Posterior vena cava (tissue), 2 donors: ENCODE measurements at regions not wholly inside any gene's neighbourhood (a gene's known extent, or its start where the extent isn't known, plus 50 kb on each side); places are given as distances from the start of the nearest gene placed in this dataset.

Experiments
- DNase-seq: peaks from one replicate; pipeline ENCODE4 v3.0.0-alpha.2; 2020; ENCODE audit warnings: low spot score
- intact Hi-C, 2 donors: fragments of 100-400 bp; cut with DNase I; formaldehyde crosslinking; loops; one replicate each; pipeline versions ENCODE4 v1.14.1 to v1.14.2; 2022 to 2023
- donor health status: DM: yes; HTN: yes; CAD: no.
- donor health status: DM: yes; HTN: yes; CAD: no.

DNA sequence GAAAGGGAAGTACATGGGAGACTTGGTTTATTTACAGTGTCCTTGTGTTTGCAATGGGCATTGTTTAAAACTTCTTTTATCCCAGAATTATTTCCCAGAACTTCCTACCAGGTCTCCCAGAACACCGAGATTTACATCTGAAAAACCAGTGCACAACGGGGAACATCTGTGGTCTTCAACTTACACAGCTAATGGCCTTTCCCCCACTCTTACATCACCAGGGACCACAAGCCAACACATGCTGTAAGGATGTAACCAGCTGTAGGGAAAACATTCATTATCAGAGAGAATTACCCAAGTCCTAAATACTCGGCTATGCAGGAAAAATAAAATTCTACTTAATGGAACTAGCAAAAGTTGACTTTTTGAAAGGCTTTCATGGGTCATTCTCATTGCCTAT is 267.6 kb downstream of the DUSP6 start:
- DNase-seq, result no peak
- intact Hi-C loops, result no loop called here

DNA sequence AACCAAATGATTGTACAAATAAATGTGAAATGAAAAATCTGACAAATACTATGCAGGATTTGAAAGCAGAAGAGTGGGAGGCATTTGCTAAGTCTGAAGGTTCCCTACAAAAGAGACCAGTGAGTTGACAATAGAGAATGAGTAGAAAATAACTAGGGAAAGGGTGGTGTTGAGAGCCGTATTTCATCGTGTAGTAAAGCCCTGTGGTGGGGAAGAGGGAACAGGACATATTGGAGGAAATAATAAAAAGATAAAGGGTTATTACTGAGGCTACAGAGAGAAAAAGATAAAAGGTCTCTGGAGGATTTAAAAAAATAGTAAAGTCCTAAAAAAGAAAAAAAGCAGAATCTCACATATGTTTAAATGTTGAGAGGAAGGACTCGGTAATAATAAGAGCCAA is 268.8 kb downstream of the DUSP6 start:
- no peak for DNase-seq
- intact Hi-C loops, result no loop called here

DNA sequence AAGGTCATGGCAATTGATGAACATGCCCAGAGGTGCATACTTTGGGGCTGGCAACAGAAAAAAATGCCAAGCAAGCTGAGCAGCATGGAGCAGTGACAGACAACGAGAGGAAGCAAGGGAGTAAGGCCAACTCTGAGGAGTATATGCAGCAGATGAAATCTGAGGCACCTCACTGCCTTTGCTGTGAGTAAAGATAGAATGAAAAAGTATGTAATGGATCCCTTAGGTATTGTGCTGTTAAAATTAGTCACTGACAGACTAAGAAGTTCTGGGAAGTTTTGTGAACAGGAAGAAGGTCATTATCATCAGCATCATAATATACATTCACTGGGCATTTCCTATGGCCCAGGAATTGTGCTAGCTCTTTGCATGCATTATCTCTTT is 269.9 kb downstream of the DUSP6 start:
- intact Hi-C loops, result no loop called here
- no peak for DNase-seq

DNA sequence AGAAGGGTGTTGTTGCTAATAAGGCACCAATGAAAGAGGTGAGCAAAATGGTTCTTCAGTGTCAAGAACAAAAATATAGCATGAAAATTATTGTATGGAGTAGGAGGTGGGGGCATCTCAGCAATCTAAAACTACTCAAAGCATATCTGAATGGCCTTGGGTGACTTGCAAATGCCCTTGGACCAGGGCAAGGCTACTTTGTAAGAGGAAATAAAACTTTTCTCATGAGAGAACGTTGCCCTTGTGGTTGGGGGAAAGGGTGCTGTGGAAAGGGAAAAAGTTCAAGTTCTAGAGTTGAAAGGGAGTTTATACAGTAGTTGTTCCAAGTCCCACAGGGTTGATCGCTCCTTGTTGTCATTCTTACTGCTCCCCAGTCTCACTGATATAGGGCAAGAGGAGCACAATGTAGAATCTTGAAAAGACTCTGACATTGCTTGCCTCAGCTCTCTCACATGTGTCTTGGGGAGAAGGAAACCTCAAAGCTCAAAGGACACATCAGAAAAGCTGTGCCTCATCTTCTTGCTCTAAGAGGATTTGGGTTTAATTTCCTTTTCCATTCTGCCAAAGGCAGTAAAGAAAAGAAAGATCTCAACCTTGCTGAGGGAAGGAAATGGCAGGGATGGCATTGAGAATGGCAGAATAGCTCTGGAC is 270.5 kb downstream of the DUSP6 start:
- intact Hi-C loops, result no loop called here
- no peak for DNase-seq

DNA sequence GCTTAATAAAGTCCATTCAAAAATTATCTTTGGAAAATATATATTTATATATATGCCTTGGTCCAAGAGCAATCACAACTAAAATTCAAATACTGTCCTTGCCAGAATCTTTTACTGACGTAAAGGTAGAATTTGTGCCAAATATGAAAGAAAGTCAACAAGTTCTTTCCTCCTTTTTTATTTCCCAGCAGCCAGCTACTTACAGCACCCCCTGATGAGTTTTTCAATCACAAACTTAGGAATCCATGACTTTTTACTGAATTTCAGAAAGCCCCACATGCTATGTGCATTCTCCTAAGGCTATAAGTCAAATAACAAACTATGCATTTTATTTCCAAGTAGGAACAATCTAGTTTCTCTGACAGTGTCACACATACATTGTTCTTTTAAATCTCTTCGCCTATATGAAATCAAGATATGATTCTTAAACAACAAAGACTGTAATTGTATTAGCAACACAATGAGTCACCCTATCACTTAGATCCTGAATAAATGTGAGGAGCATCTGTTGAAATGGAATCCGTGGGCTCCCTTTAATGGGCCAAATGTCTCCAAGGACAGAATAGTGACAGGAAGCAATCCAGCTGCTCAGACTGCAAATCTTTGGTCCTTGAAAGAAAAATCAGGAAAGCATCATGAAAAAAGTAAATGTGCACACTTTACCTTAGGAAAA is 271.4 kb downstream of the DUSP6 start:
- no peak for DNase-seq
- intact Hi-C loops, result no loop called here

DNA sequence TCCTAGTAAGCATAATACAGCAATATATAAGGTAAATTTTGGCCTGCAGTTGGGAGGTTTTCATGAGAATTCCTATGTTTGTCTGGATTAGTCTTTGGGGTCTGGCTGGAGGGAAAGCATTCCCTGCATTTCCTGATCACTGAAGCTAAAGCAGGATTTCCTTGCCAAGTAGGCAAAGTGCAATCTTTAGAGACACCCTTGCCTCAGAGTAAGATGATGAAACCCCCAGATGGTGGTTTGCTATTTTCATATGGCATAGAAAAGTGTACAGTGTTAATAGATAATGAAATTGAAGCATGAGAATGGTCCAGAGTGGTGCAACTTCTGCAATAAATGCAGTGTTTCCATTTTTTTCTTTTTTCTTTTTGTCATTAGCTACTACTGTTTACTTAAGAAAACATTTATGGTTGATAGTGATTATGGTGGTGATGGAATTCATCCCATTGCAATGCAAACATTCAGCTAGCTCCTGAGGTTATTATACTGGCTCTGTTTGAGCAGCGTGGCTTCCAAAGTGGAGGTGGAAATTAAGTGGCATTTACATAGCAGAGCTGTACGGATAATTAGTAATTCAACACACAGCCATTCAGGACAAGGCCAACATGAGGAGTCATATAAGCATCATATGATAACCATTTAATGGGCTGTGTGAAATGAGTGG is 276.3 kb downstream of the DUSP6 start:
- intact Hi-C loops, result no loop called here
- no peak for DNase-seq

DNA sequence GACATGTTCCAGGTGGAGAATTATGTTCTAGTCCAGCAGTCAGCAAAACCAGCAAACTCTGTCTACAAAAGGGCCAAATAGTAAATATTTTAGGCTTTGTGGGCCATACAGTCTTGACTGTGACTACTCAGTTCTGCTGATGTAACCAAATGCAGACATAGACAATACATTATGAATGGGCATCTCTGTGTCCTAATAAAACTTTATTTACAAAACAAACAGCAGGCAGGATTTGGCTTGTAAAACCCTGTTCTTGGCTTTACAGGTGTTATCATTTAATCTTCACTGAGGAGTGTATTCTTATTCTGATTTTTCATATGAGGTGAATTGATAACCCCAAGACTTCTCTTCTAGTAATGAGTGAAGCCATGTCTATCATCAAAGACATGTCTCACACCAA is 278.6 kb downstream of the DUSP6 start:
- intact Hi-C loops, result no loop called here
- no peak for DNase-seq

DNA sequence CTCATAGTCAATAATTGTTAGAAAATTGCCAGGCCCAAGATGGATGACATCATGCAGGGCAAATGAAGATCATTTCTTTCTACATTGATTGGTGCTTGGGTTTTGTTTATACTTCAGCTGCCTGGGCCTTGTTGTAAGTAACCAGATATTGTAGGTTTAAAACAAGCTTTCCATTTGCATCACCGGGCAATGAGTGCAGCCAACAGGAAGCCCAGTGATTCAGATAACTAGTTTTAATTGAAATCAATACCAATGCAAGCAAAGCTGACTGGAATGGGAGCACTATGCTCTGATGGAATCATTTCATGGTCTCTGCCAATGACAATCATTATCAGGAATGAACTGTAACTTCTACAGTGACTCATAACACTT is 279.3 kb downstream of the DUSP6 start:
- DNase-seq, result no peak

DNA sequence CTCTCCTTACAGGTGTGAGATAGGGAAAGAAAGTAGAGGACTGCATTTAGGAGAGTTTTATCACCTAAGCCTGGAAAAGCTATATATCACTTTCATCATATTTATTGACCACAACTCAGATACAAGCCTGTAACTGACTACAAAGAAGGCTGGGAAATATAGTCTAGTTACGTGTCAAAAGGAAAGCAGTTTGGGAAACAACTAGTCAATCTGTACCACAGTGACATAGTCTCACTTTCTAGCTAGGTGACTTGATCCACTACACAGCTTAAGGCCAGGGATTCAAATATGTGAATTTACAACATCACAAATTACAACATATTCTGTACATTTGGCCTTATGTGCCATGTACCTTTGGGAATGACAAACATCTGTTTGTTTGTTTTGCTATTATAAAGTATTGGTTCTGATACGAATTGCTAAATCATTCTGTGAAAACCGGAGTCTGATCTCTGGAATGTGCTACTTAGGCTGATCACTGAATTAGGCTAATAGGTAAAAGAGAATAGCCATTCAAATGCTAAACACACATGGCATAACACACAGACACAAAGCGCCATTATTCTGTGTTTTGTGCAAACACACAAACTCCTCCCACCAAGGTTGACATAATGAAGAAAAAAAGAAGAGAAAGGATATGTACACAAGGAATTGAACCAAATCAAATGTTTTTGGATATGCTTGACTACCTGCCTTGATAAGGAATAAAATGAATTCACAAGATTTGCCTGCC is 279.8 kb downstream of the DUSP6 start:
- intact Hi-C loops, result no loop called here
- no peak for DNase-seq

More for the DNA sequence above, 279.3 kb downstream of the DUSP6 start:
- intact Hi-C loops, result no loop called here

DNA sequence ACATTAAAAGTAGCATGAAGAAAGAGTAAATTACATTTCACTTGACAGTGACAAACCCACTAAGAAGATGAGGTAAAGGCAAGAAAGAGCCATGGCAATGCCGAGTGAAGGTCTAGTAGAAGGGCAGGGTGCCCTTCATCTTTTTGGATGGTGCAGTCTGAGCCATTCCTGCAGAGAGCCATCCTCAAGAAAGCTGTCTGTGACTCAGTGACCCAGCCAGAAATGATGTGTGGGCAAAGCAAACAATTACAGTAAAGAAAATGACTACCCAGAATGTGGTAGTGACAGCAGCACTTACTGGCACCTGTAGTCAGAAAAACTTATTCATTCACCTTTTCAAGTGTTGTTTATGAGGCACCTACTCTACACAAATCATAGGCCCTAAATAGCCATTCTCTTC is 281.7 kb downstream of the DUSP6 start:
- intact Hi-C loops, result no loop called here
- no peak for DNase-seq

DNA sequence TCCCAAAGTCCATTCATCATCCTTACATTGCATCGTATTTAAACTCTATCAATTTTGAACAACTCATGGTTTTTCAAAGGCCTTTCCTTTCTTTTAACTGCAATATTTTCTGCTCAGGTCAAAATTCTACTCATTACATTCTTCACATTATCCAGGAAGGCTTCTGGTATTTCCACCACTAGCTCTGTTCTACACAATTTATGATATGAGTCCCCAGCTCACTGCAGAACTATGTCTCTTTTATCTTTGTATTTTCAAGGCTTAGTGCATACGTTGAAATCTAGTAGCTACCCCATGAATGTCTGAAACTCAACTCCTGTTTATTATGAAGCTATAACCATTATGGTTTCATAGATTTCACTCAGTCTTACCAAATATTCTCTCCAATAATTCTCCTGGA is 282.9 kb downstream of the DUSP6 start:
- no peak for DNase-seq
- intact Hi-C loops, result no loop called here

DNA sequence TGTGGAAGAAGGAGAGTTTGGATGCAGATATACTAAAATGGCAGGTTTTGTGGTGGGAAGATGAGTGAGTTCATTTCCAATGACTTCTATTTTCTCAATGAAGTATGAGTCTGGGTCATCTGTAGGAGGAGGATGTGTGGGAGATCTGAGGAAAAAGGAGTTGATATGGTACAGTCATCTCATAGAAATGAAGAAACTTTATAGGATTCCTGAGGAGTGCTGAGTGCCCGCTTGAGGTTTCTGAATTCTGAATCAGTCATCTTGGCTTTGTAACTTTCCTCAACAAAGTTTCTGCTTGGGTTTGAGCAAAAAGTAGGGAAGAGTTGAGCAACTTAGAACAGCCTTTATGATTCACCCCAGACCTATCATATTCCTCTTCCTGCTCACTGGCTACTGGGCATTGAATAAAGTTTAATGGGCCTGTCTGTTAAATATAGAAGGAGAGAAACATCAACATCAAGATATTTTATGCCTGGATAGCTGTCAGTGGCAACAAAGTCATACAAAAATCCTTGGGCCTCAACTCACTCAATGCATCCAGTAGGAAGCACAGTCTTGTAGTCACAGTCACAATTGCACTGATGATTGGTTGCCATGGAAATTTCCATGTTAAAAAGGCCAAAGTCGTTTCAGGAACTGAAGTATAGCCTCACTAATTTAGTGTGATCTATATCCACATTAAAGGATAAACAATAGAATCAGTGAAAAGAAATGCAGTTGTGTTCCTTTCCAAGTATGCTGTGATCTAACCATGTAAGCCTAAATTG is 284.7 kb downstream of the DUSP6 start:
- no peak for DNase-seq
- intact Hi-C loops, result no loop called here

DNA sequence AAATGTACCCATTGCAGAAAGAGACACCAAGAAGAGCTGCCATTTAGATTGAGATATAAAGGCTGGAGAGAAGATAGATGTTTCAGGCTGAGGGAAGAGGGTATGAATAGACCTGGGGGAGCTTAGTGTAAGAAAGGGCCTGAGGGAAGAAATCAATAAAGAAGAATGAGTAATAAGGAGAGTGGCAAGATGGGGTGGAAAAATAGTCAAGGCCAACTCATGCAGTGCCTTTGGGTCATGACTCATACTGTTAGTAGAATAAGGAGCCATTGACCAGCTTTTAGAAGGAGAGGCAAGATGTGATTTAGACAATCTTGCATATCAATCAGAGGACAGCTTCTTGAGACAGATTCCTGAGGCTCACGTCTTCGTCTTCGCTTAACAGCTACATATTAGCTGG is 287.5 kb downstream of the DUSP6 start:
- no peak for DNase-seq
- intact Hi-C loops, result no loop called here

DNA sequence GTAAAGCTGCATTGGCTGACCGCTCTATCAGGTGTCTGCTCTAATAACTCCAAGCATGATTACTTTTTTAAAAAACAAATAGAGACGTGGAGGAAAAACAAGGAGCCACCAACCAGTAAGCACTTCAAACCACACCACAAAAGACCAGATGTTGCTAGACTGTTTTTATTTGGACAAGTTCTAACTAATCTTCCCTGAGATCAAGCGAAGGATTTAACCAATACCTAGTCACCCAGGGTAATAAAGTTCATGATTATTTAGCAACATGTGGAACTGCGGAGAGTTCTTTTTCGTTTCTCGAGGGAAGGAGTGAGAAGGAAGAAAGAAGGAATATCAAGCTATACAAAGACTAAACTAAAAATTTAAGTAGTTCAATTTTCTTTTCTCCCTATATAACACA is 288.1 kb downstream of the DUSP6 start:
- intact Hi-C loops, result no loop called here
- no peak for DNase-seq

DNA sequence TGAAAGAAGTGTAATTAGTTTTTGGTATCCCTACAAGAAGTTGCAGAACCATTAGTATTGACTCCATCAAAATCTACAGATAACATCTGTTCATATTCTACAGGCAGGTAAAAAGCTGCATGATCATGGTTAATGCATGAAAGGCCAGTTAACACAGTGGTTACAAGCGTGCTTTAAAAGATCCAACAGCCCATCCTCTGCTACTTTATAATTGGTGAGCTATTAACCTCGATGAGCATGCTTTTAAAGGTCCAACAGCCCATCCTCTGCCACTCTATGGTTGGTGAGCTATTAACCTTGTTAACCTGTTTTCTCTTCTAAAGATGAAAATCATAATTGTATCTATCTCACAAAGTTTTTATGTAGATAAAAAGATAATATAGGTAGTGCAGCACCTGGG is 289.3 kb downstream of the DUSP6 start:
- intact Hi-C loops, result no loop called here

DNA sequence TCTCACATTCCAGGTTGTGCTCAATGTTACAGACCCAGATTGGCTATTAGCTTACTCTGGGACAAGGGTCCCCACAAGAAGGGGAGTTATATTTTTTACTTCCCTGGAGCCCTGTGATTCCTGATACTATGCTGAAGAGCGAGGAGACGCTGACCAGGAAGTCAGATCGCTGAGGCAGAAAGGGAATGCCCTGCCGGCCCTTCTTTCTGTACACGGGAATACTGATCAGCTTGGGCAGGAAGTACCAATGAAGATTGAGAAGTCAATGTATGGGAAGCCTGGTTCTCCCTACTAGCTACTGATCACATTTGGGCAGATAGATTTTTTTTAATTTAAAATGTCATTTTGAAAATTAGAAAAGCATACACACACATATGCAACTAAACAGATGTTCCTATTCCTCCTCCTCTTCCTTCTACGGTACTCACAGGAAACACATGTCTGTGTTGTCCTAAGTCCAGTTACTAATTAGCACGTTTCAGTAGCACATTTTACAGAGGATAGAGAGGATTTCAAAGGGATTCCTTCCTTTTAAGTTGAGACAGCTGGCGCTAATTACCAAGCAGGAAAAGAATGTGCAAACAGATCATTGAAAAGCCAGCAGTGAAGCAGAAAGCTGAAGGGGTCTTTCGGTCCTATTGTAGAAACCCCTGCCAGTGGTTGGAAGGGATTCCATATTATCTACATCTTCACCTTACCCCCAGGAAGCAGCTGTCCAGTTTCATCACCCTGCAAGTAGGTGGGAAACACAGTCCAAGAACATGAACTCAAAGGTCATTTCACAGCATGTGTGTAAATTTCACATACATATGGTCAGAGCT is 292.4 kb downstream of the DUSP6 start:
- intact Hi-C loops, result loop anchor here in 1 of 2 donors (10.0 kb wide), 1 partner anchor 285 kb away; no protein-coding TSS in a partner anchor
- DNase-seq, result no peak

More for the DNA sequence above, 289.3 kb downstream of the DUSP6 start:
- DNase-seq, result no peak

DNA sequence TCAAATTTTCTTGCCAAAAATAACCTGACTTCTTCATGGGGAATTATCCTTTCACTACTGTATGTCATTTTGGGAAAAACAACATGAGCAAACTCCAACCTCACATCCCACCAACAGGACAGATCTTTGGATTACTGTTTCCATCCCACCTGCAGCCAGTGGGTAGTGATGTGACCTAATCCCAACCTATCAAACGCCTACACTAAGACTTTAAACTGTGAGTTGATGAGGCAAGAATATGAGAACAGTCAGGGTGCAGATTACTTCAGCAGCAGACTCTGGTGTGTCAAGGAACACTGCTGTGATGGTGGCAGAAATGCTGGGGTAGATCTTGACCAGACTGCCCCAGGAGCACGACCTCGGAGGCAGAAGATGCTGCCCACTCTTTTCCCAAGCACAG is 293.2 kb downstream of the DUSP6 start:
- no peak for DNase-seq
- intact Hi-C loops, result loop anchor here in 1 of 2 donors (10.0 kb wide), 1 partner anchor 286 kb away; no protein-coding TSS in a partner anchor

DNA sequence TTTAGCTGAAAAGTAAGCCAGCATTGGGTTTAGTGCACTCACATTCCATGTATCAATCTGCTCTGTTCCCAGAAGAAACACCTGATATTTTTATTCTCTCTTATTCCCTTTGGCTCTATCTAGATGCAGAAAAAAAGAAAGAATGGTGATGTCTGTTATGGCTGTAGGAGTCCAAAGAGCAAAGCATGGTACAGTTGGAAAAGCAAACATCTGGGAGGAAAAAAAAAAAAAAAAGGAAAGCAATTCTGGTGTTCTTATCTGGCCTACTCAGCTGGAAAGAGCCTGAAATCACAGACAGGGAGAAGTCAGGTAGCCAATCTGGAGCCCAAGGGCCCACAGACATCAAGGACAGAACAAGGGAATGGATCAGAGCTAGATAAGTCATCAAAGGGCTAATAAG is 293.9 kb downstream of the DUSP6 start:
- intact Hi-C loops, result loop anchor here in 1 of 2 donors (10.0 kb wide), 1 partner anchor 286 kb away; no protein-coding TSS in a partner anchor
- DNase-seq, result no peak
